Lower leg skin (tissue), 3 donors: ENCODE measurements at regions not wholly inside any gene's neighbourhood (a gene's known extent, or its start where the extent isn't known, plus 50 kb on each side); places are given as distances from the start of the nearest gene placed in this dataset.

Source experiments
- POLR2A ChIP-seq, 2 donors: fragments of 450-650 bp; IDR thresholded peaks; one replicate each; pipeline ENCODE4 v1.6.1; 2016 to 2017; ENCODE audit warnings: antibody characterized with exemption in 2 of 2, mild to moderate bottlenecking in 1 of 2, moderate library complexity in 1 of 2
- TF ChIP-seq, protein P1 (sequence below), 3 donors: fragments of 450-650 bp; IDR thresholded peaks; one replicate each; pipeline ENCODE4 v1.5.1; 2016; ENCODE audit warnings: antibody characterized with exemption in 3 of 3, mild to moderate bottlenecking in 3 of 3, moderate library complexity in 2 of 3

DNA sequence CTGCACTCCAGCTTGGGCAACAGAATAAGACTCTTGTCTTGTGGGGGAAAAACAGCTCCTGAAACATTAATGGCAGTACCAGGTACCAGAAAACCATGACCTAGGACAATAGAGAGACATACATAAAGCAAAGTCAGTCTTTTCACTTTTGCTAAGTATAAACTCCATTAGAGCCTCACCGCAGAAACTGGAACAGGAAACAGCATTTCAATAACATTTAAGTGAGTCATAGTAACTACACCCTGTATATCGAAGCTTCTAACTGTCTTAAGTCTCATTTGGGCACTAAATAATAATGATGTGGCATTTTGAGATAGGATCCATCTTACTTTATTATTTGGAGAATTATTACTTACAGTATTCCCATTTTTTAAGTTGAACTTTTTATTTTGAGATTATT is 517.8 kb upstream of the CELF2 start:
- TF ChIP-seq, protein P1, sequence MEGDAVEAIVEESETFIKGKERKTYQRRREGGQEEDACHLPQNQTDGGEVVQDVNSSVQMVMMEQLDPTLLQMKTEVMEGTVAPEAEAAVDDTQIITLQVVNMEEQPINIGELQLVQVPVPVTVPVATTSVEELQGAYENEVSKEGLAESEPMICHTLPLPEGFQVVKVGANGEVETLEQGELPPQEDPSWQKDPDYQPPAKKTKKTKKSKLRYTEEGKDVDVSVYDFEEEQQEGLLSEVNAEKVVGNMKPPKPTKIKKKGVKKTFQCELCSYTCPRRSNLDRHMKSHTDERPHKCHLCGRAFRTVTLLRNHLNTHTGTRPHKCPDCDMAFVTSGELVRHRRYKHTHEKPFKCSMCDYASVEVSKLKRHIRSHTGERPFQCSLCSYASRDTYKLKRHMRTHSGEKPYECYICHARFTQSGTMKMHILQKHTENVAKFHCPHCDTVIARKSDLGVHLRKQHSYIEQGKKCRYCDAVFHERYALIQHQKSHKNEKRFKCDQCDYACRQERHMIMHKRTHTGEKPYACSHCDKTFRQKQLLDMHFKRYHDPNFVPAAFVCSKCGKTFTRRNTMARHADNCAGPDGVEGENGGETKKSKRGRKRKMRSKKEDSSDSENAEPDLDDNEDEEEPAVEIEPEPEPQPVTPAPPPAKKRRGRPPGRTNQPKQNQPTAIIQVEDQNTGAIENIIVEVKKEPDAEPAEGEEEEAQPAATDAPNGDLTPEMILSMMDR (IDR thresholded peaks at IDR 0.05) = no peak
- TF ChIP-seq POLR2A (IDR thresholded peaks at IDR 0.05) = no peak
